Body of pancreas (tissue), 4 donors: ENCODE measurements at regions not wholly inside any gene's neighbourhood (a gene's known extent, or its start where the extent isn't known, plus 50 kb on each side); places are given as distances from the start of the nearest gene placed in this dataset.

Experiments
- ATAC-seq: fragments of 150-250 bp; one replicate; pipeline ENCODE4 v1.9.1; 2016
- DNase-seq, 4 donors: peaks; one replicate each; pipeline ENCODE4 v3.0.0-alpha.2; 2019
- H3K27ac ChIP-seq, 4 donors: fragments of 200-600 bp; sonication (generic); 1 replicate in 3 of 4; 2 replicates in 1 of 4; pipeline versions ENCODE4 v1.5.1 to v1.6.1; 2016 to 2019; ENCODE audit warnings: mild to moderate bottlenecking in 1 of 4, mixed read lengths in 1 of 4, moderate library complexity in 1 of 4
- H3K27me3 ChIP-seq, 2 donors: fragments of 200-600 bp; sonication (generic); one replicate each; pipeline ENCODE4 v1.6.0; 2016; ENCODE audit warnings: mild to moderate bottlenecking in 1 of 2
- H3K36me3 ChIP-seq, 2 donors: fragments of 200-600 bp; sonication (generic); replicated peaks in 1 of 2; 2 replicates each; pipeline ENCODE4 v1.5.1; 2016; ENCODE audit warnings: low read depth in 2 of 2; ENCODE audit not compliant: insufficient read depth in 1 of 2
- H3K4me1 ChIP-seq: fragments of 200-600 bp; sonication (generic); one replicate; pipeline ENCODE4 v1.6.0; 2016
- H3K4me3 ChIP-seq, 2 donors: fragments of 200-600 bp; sonication (generic); 1 replicate in 1 of 2; 2 replicates in 1 of 2; pipeline ENCODE4 v1.5.1; 2016 to 2019
- H3K9me3 ChIP-seq, 3 donors: fragments of 200-600 bp; sonication (generic); 1 replicate in 2 of 3; 2 replicates in 1 of 3; pipeline ENCODE4 v1.5.1; 2016
- POLR2A ChIP-seq, 3 donors: fragments of 450-650 bp; IDR thresholded peaks; one replicate each; pipeline ENCODE4 v1.6.1; 2016; ENCODE audit warnings: antibody characterized with exemption in 3 of 3, mild to moderate bottlenecking in 2 of 3
- WGBS, 2 donors: methylation state at CpG; one replicate each; pipeline ENCODE4 v1.1.5; 2017; 5-methylcytosine and 5-hydroxymethylcytosine counted together
- intact Hi-C: fragments of 100-400 bp; cut with DNase I; formaldehyde crosslinking; loops from one replicate; pipeline ENCODE4 v1.15.1; 2023
- TF ChIP-seq, protein P1 (sequence below), 7 experiments: fragments of 450-650 bp in 4 of 7; fragments of 200-600 bp in 3 of 7; sonication (generic) in 3 of 7; IDR thresholded peaks; one replicate each; pipeline ENCODE4 v1.5.1; 2016 to 2019; ENCODE audit warnings: antibody characterized with exemption in 7 of 7

DNA sequence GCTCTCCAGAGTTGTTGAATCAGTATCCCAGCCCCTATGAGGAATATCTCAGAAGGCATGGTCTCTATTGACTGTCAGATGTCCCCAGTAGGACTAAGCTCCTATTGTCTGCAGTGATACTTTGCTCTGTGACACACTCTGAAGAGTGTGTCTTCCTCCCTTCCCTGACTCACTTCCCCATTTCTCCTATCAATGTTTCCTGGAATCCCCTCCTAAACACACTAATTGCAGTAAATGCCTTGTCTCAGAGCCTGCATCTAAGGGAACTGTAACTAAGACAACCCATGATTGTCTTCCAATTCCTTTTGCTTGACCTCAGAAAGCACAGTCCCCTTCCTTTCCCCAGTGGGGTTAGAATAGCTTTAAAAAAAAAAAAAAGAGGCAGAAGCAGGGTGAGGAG is 397.3 kb upstream of the PROK2 start:
- Histone ChIP-seq H3K4me3 (no peak overlapping the region), H3K9me3 (no peaks in the 10 kb centered on the region), H3K4me1 (no peaks in the 10 kb centered on the region), H3K27ac (no peak overlapping the region), H3K27me3 (no peaks in the 10 kb centered on the region), H3K36me3 (no peaks in the 10 kb centered on the region)
- intact Hi-C loops: no loop called here
- TF ChIP-seq, protein P1, sequence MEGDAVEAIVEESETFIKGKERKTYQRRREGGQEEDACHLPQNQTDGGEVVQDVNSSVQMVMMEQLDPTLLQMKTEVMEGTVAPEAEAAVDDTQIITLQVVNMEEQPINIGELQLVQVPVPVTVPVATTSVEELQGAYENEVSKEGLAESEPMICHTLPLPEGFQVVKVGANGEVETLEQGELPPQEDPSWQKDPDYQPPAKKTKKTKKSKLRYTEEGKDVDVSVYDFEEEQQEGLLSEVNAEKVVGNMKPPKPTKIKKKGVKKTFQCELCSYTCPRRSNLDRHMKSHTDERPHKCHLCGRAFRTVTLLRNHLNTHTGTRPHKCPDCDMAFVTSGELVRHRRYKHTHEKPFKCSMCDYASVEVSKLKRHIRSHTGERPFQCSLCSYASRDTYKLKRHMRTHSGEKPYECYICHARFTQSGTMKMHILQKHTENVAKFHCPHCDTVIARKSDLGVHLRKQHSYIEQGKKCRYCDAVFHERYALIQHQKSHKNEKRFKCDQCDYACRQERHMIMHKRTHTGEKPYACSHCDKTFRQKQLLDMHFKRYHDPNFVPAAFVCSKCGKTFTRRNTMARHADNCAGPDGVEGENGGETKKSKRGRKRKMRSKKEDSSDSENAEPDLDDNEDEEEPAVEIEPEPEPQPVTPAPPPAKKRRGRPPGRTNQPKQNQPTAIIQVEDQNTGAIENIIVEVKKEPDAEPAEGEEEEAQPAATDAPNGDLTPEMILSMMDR (IDR thresholded peaks at IDR 0.05): no peak
- no peak for TF ChIP-seq POLR2A (IDR thresholded peaks at IDR 0.05)
- ATAC-seq: no peak
- DNase-seq: no peak

DNA sequence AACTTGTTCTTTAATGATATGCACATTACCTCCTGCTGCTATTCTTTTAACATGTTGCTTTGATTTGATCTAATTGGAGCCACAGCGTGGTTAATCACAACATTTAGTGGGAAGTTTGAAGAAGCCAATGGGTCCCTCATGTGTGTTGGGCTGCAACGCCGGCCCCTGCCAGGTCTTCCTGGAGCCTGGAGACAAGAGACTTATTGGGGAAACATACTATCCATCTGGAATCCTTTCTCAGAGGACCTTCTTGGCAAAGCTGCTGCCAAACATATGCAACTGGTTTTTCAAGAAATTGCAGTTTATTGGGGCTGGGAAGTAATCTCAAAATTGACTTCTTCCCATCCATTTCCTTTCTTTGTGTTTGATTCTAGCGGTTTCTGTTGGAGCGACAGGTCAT is 396.3 kb upstream of the PROK2 start:
- intact Hi-C loops: no loop called here
- 70 to 71% methylated on average over 5 of the region's 5 CpGs for WGBS, 2 donors
- Histone ChIP-seq H3K36me3 (no peaks in the 10 kb centered on the region), H3K27me3 (no peaks in the 10 kb centered on the region), H3K4me1 (no peaks in the 10 kb centered on the region), H3K4me3 (no peak overlapping the region), H3K9me3 (no peaks in the 10 kb centered on the region), H3K27ac (no peak overlapping the region)
- DNase-seq: no peak
- TF ChIP-seq, protein P1 (IDR thresholded peaks at IDR 0.05): no peak
- no peak for TF ChIP-seq POLR2A (IDR thresholded peaks at IDR 0.05)
- no peak for ATAC-seq

DNA sequence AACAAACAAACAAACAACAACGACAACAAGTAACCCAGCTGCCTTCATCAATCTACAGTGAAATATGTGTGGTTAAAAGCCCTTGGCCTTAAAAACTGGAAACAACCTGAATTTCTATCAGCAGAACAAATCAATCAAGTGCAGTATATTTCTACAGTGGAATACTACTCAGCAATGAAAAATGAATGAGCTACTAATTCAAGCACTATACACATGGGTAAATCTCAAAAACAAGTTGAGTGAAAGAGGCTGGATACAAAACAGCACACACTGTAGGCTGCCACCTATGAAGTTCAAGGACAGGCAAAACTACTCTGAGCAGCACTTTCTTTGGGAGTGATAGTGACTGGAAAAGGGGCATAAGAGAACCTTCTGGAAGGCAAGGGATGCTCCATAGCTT is 395.5 kb upstream of the PROK2 start:
- no peak for ATAC-seq
- intact Hi-C loops: no loop called here
- no peaks in the 10 kb centered on the region for H3K4me1 ChIP-seq
- TF ChIP-seq POLR2A (IDR thresholded peaks at IDR 0.05): no peak
- TF ChIP-seq, protein P1 (IDR thresholded peaks at IDR 0.05): no peak
- no peaks in the 10 kb centered on the region for H3K9me3 ChIP-seq
- H3K36me3 ChIP-seq: no peaks in the 10 kb centered on the region
- H3K27me3 ChIP-seq: no peaks in the 10 kb centered on the region
- H3K27ac ChIP-seq: no peak overlapping the region
- no peak for DNase-seq
- no peak overlapping the region for H3K4me3 ChIP-seq
- 74 to 91% methylated on average over 1 of the region's 1 CpG for WGBS, 2 donors

DNA sequence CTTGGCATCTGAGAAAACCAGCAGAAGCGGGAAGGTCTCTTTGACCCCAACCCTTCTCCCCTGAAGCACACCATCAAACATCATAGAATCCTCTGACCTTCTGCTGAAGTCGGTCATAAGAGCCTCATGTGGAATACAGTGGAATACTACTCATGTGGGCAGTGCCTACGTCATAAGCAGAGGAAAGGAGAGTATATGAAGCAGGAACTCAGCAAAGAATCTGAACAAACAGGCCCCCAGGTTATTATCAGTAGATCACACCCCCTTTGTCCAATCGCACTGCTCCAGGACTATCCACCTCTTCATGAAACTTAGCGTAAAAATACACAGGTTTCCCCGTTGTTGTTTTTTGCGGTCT is 394.1 kb upstream of the PROK2 start:
- Histone ChIP-seq H3K27me3 (no peaks in the 10 kb centered on the region), H3K9me3 (no peaks in the 10 kb centered on the region), H3K4me1 (no peaks in the 10 kb centered on the region), H3K36me3 (no peaks in the 10 kb centered on the region), H3K4me3 (no peak overlapping the region), H3K27ac (no peak overlapping the region)
- intact Hi-C loops: no loop called here
- 91 to 95% methylated on average over 7 of the region's 7 CpGs for WGBS, 2 donors
- no peak for TF ChIP-seq POLR2A (IDR thresholded peaks at IDR 0.05)
- TF ChIP-seq, protein P1 (IDR thresholded peaks at IDR 0.05): no peak
- ATAC-seq (no peak), DNase-seq (no peak)

DNA sequence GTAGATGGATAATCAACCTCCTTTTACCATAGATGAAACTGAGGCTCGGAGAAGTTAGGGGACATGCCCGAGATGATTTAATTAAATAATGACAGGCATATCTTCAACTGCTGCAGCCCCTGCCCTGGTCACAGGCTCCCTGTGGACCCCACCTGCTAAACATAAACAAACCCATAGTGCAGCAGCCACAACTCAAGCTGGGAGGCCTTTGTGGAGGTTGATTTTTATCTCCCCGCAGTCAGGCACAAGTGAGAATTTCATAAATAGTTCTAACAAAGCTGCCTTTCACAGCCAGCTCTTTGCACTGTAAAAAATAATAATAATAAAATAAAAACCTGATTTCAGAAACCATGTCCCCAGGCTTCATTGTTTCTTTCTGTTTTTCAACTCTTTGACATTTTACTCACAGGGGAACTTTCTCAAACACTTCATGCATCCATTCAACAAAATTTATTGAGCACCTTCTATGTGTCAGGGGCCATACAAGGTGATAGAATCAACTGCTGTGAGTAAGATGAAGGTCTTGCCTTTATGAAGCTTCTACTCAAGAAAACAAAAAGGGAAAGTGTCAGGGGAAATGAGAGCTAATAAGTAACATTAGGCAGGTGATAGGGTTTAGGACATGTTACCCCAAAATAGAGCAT is 393.6 kb upstream of the PROK2 start:
- ATAC-seq: no peak
- DNase-seq: no peak
- no peaks in the 10 kb centered on the region for H3K9me3 ChIP-seq
- H3K36me3 ChIP-seq: no peaks in the 10 kb centered on the region
- TF ChIP-seq POLR2A (IDR thresholded peaks at IDR 0.05): no peak
- TF ChIP-seq, protein P1 (IDR thresholded peaks at IDR 0.05): no peak
- WGBS, 2 donors: 87 to 92% methylated on average over 3 of the region's 3 CpGs
- H3K27ac ChIP-seq: no peak overlapping the region
- no peaks in the 10 kb centered on the region for H3K27me3 ChIP-seq
- no peaks in the 10 kb centered on the region for H3K4me1 ChIP-seq
- intact Hi-C loops: no loop called here
- H3K4me3 ChIP-seq: no peak overlapping the region
